HUES64 (cell line): ENCODE measurements at regions not wholly inside any gene's neighbourhood (a gene's known extent, or its start where the extent isn't known, plus 50 kb on each side); places are given as distances from the start of the nearest gene placed in this dataset.
A peak's percentile ranks its signal among the peaks of the same experiment; 100 is the strongest.
"Not testable (repeated sequence)": the region's sequence is repeated elsewhere in the genome, so short reads cannot be mapped to it uniquely, and the experiment has no call there.

Experiments
- H3K27ac ChIP-seq: 2 replicates; pipeline ENCODE4 v1.7.0; 2013; ENCODE audit warnings: low read depth, low read length, inconsistent platforms
- H3K27me3 ChIP-seq: 2 replicates; pipeline ENCODE4 v1.6.1; 2013; ENCODE audit warnings: mild to moderate bottlenecking, low read length; ENCODE audit not compliant: insufficient read depth
- H3K36me3 ChIP-seq: 2 replicates; pipeline ENCODE4 v1.6.1; 2013; ENCODE audit warnings: mild to moderate bottlenecking, low read length; ENCODE audit not compliant: insufficient read depth
- H3K4me1 ChIP-seq: 2 replicates; pipeline ENCODE4 v1.6.1; 2013; ENCODE audit warnings: mild to moderate bottlenecking, low read length, moderate library complexity; ENCODE audit not compliant: insufficient read depth
- H3K4me3 ChIP-seq: 2 replicates; pipeline ENCODE4 v1.5.1; 2013; ENCODE audit warnings: mild to moderate bottlenecking, low read length, moderate library complexity
- H3K9ac ChIP-seq: 2 replicates; pipeline ENCODE4 v1.6.1; 2013; ENCODE audit warnings: mild to moderate bottlenecking, low read depth, low read length
- H3K9me3 ChIP-seq: 2 replicates; pipeline ENCODE4 v1.6.1; 2013; ENCODE audit warnings: low read depth, low read length; ENCODE audit not compliant: insufficient read depth
- WGBS: fragments of 150-250, 120-280 bp; methylation state at CpG from one replicate; pipeline ENCODE4 v1.1.7; 2013; ENCODE audit warnings: missing lambda C conversion rate; 5-methylcytosine and 5-hydroxymethylcytosine counted together

- Histone ChIP-seq H3K9me3 (no peaks in the 10 kb centered on the region; the same call in 1 of the 2 replicates), H3K4me3 (no peak overlapping the region), H3K27me3 (no peaks in the 10 kb centered on the region), H3K4me1 (no peaks in the 10 kb centered on the region), H3K36me3 (no peaks in the 10 kb centered on the region), H3K27ac (no peak overlapping the region), H3K9ac (no peak overlapping the region)
- 94% methylated on average over 5 of the region's 5 CpGs for WGBS
These were observed 843.0 kb upstream of the ATXN8OS start for GRCh38 chr13:69264362-69265334.

- Histone ChIP-seq H3K9ac (no peak overlapping the region), H3K36me3 (no peaks in the 10 kb centered on the region), H3K4me3 (no peak overlapping the region), H3K9me3 (no peaks in the 10 kb centered on the region), H3K4me1 (no peaks in the 10 kb centered on the region), H3K27me3 (no peaks in the 10 kb centered on the region), H3K27ac (no peak overlapping the region)
- WGBS, result no CpG with 5 or more reads among the region's 1 CpG
These were observed 864.3 kb upstream of the ATXN8OS start for GRCh38 chr13:69243366-69243765.

GRCh38 chr13:69234171-69234570 lies 873.5 kb upstream of the ATXN8OS start:
- H3K27me3 ChIP-seq, result no peaks in the 10 kb centered on the region
- H3K4me1 ChIP-seq, result peaks cover 19% of the 10 kb centered on the region
- no peaks in the 10 kb centered on the region for H3K9me3 ChIP-seq
- no peak overlapping the region for H3K4me3 ChIP-seq
- peak overlapping the region; percentile 88 for H3K27ac ChIP-seq
- H3K9ac ChIP-seq, result peak overlapping the region; percentile 22; the same call in 1 of the 2 replicates
- no peaks in the 10 kb centered on the region for H3K36me3 ChIP-seq

- Histone ChIP-seq H3K4me3 (no peak overlapping the region), H3K9me3 (no peaks in the 10 kb centered on the region), H3K27me3 (no peaks in the 10 kb centered on the region), H3K9ac (no peak overlapping the region), H3K4me1 (no peaks in the 10 kb centered on the region), H3K27ac (no peak overlapping the region), H3K36me3 (no peaks in the 10 kb centered on the region)
- WGBS, result 94% methylated on average over 2 of the region's 2 CpGs
These were observed 881.2 kb upstream of the ATXN8OS start for GRCh38 chr13:69226427-69226826.

- WGBS, result 95% methylated on average over 21 of the region's 22 CpGs
- not testable (repeated sequence) for H3K27me3 ChIP-seq, H3K9ac ChIP-seq, H3K4me1 ChIP-seq, H3K9me3 ChIP-seq, H3K4me3 ChIP-seq, H3K27ac ChIP-seq, H3K36me3 ChIP-seq
These were observed 885.8 kb upstream of the ATXN8OS start for GRCh38 chr13:69221633-69222498.

- Histone ChIP-seq H3K36me3 (no peaks in the 10 kb centered on the region), H3K27ac (no peak overlapping the region), H3K4me1 (0 out of 2 replicates have a peak, but pooled peaks cover under 1% of the 10 kb centered on the region), H3K9ac (no peak overlapping the region), H3K4me3 (no peak overlapping the region), H3K27me3 (no peaks in the 10 kb centered on the region), H3K9me3 (no peaks in the 10 kb centered on the region)
- 87% methylated on average over 4 of the region's 4 CpGs for WGBS
These were observed 894.2 kb upstream of the ATXN8OS start for GRCh38 chr13:69213396-69213795.

GRCh38 chr13:69204620-69205019 lies 903.0 kb upstream of the ATXN8OS start:
- WGBS, result 99% methylated on average over 2 of the region's 2 CpGs

GRCh38 chr13:69202996-69203395 lies 904.6 kb upstream of the ATXN8OS start:
- WGBS, result no CpG with 5 or more reads among the region's 1 CpG
- peaks cover 55% of the 10 kb centered on the region for H3K4me1 ChIP-seq
- H3K27ac ChIP-seq, result peak overlapping the region; percentile 38
- H3K9ac ChIP-seq, result no peak overlapping the region
- H3K4me3 ChIP-seq, result no peak overlapping the region
- no peaks in the 10 kb centered on the region for H3K9me3 ChIP-seq
- H3K27me3 ChIP-seq, result no peaks in the 10 kb centered on the region
- no peaks in the 10 kb centered on the region for H3K36me3 ChIP-seq

More at GRCh38 chr13:69204620-69205019, 903.0 kb upstream of the ATXN8OS start:
- Histone ChIP-seq H3K9ac (no peak overlapping the region), H3K4me1 (peaks cover 44% of the 10 kb centered on the region), H3K4me3 (no peak overlapping the region), H3K27ac (no peak overlapping the region), H3K36me3 (no peaks in the 10 kb centered on the region), H3K27me3 (no peaks in the 10 kb centered on the region), H3K9me3 (no peaks in the 10 kb centered on the region)

- 38% methylated on average over 3 of the region's 5 CpGs for WGBS
- H3K4me3 ChIP-seq, result no peak overlapping the region
These were observed 908.0 kb upstream of the ATXN8OS start for GRCh38 chr13:69199664-69200063.

GRCh38 chr13:69198706-69199105 lies 908.9 kb upstream of the ATXN8OS start:
- H3K27ac ChIP-seq, result peak overlapping the region; percentile 92

More at GRCh38 chr13:69199664-69200063, 908.0 kb upstream of the ATXN8OS start:
- H3K27me3 ChIP-seq, result no peaks in the 10 kb centered on the region
- H3K9ac ChIP-seq, result no peak overlapping the region
- no peaks in the 10 kb centered on the region for H3K36me3 ChIP-seq
- H3K4me1 ChIP-seq, result peaks cover 84% of the 10 kb centered on the region
- peak overlapping the region; percentile 44; the same call in 1 of the 2 replicates for H3K27ac ChIP-seq
- H3K9me3 ChIP-seq, result no peaks in the 10 kb centered on the region

GRCh38 chr13:69194130-69194529 lies 913.5 kb upstream of the ATXN8OS start:
- Histone ChIP-seq H3K27me3 (no peaks in the 10 kb centered on the region), H3K36me3 (no peaks in the 10 kb centered on the region)
- 93% methylated on average over 1 of the region's 1 CpG for WGBS

More at GRCh38 chr13:69198706-69199105, 908.9 kb upstream of the ATXN8OS start:
- H3K4me1 ChIP-seq, result peaks cover 87% of the 10 kb centered on the region
- H3K4me3 ChIP-seq, result no peak overlapping the region
- no peaks in the 10 kb centered on the region for H3K36me3 ChIP-seq
- H3K9ac ChIP-seq, result no peak overlapping the region
- no peaks in the 10 kb centered on the region for H3K9me3 ChIP-seq
- no CpG with 5 or more reads among the region's 2 CpGs for WGBS
- no peaks in the 10 kb centered on the region for H3K27me3 ChIP-seq

More at GRCh38 chr13:69194130-69194529, 913.5 kb upstream of the ATXN8OS start:
- H3K9me3 ChIP-seq, result no peaks in the 10 kb centered on the region
- H3K4me1 ChIP-seq, result peaks cover 56% of the 10 kb centered on the region
- H3K4me3 ChIP-seq, result no peak overlapping the region
- H3K9ac ChIP-seq, result no peak overlapping the region
- peak overlapping the region; percentile 32; the same call in 1 of the 2 replicates for H3K27ac ChIP-seq
